Loucy (cell line): ENCODE measurements at regions not wholly inside any gene's neighbourhood (a gene's known extent, or its start where the extent isn't known, plus 50 kb on each side); places are given as distances from the start of the nearest gene placed in this dataset.

ENCODE experiments used
- H2AFZ ChIP-seq: fragments of 200-600 bp; sonication (generic); 2 replicates; pipeline ENCODE4 v1.6.0; 2016; ENCODE audit warnings: antibody characterized with exemption, mild to moderate bottlenecking, low read length, moderate library complexity
- H3F3A ChIP-seq: fragments of 200-600 bp; 2 replicates; pipeline ENCODE4 v1.6.0; 2016; ENCODE audit warnings: antibody characterized with exemption, low read depth, mild to moderate bottlenecking
- H3K27me3 ChIP-seq: fragments of 200-600 bp; sonication (generic); 2 replicates; pipeline ENCODE4 v1.6.1; 2014; ENCODE audit warnings: low read length, mild to moderate bottlenecking; ENCODE audit not compliant: insufficient read depth, poor library complexity, severe bottlenecking
- H3K36me3 ChIP-seq: fragments of 200-600 bp; sonication (generic); 2 replicates; pipeline ENCODE4 v1.6.1; 2016; ENCODE audit warnings: low read length; ENCODE audit not compliant: insufficient read depth
- H3K4me1 ChIP-seq: fragments of 200-600 bp; sonication (generic); 2 replicates; pipeline ENCODE4 v1.5.1; 2014; ENCODE audit warnings: low read length, mild to moderate bottlenecking; ENCODE audit not compliant: insufficient read depth, poor library complexity, severe bottlenecking
- H3K4me2 ChIP-seq: fragments of 200-600 bp; sonication (generic); 2 replicates; pipeline ENCODE4 v1.6.0; 2014; ENCODE audit warnings: antibody characterized with exemption, low read length, low read depth, mild to moderate bottlenecking; ENCODE audit not compliant: poor library complexity, severe bottlenecking
- H3K4me3 ChIP-seq: fragments of 200-600 bp; sonication (generic); 2 replicates; pipeline ENCODE4 v1.5.1; 2014; ENCODE audit warnings: low read length, mild to moderate bottlenecking, mixed read lengths; ENCODE audit not compliant: poor library complexity, severe bottlenecking
- H3K79me2 ChIP-seq: fragments of 200-600 bp; sonication (generic); 2 replicates; pipeline ENCODE4 v1.6.1; 2014; ENCODE audit warnings: low read length; ENCODE audit not compliant: insufficient read depth
- H3K9ac ChIP-seq: fragments of 200-600 bp; sonication (generic); 2 replicates; pipeline ENCODE4 v1.6.0; 2014; ENCODE audit warnings: mild to moderate bottlenecking, low read depth, low read length, moderate library complexity; ENCODE audit not compliant: poor library complexity, severe bottlenecking
- H3K9me2 ChIP-seq: fragments of 200-600 bp; sonication (generic); replicated peaks from 2 replicates; pipeline ENCODE4 v1.6.1; 2016; ENCODE audit warnings: low read depth, low read length, mixed read lengths
- H3K9me3 ChIP-seq: fragments of 200-600 bp; sonication (generic); 2 replicates; pipeline ENCODE4 v1.6.1; 2014; ENCODE audit warnings: mild to moderate bottlenecking, antibody characterized with exemption, low read length, low read depth; ENCODE audit not compliant: insufficient read depth
- H4K20me1 ChIP-seq: fragments of 200-600 bp; sonication (generic); 2 replicates; pipeline ENCODE4 v1.6.0; 2014; ENCODE audit warnings: antibody characterized with exemption, low read length, mild to moderate bottlenecking; ENCODE audit not compliant: insufficient read depth, poor library complexity, severe bottlenecking
- CTCF ChIP-seq: fragments of 200-600 bp; sonication (generic); conservative IDR thresholded peaks from 2 replicates; pipeline ENCODE4 v1.5.1; 2014; ENCODE audit warnings: mild to moderate bottlenecking, antibody characterized with exemption, low read length
- EZH2phosphoT487 ChIP-seq: fragments of 200-600 bp; IDR thresholded peaks from 2 replicates; pipeline ENCODE4 v1.6.1; 2018; ENCODE audit warnings: antibody characterized with exemption, mild to moderate bottlenecking, moderate library complexity, borderline replicate concordance

- Histone ChIP-seq H3F3A (no peaks in the 10 kb centered on the region), H3K9me2 (no peaks in the 10 kb centered on the region), H3K79me2 (no peaks in the 10 kb centered on the region), H3K9me3 (no peaks in the 10 kb centered on the region), H3K9ac (no peak overlapping the region), H3K4me2 (no peak overlapping the region), H3K4me1 (peaks cover 3% of the 10 kb centered on the region), H3K4me3 (no peak overlapping the region), H3K36me3 (no peaks in the 10 kb centered on the region), H4K20me1 (no peaks in the 10 kb centered on the region), H3K27me3 (no peaks in the 10 kb centered on the region), H2AFZ (no peak overlapping the region)
- no peak for TF ChIP-seq EZH2phosphoT487
- no peak for TF ChIP-seq CTCF
Observed at GRCh38 chr7:25584112-25584938, 356.0 kb upstream of the NPVF start.

- H3K27me3 ChIP-seq: no peaks in the 10 kb centered on the region
- H3K4me1 ChIP-seq: no peaks in the 10 kb centered on the region
- TF ChIP-seq CTCF (no peak), EZH2phosphoT487 (no peak)
- no peaks in the 10 kb centered on the region for H4K20me1 ChIP-seq
- no peak overlapping the region for H3K9ac ChIP-seq
- H3F3A ChIP-seq: no peaks in the 10 kb centered on the region
- H3K36me3 ChIP-seq: no peaks in the 10 kb centered on the region
- H2AFZ ChIP-seq: no peak overlapping the region
- no peaks in the 10 kb centered on the region for H3K79me2 ChIP-seq
- H3K4me3 ChIP-seq: no peak overlapping the region
- H3K9me3 ChIP-seq: no peaks in the 10 kb centered on the region
- H3K4me2 ChIP-seq: no peak overlapping the region
- H3K9me2 ChIP-seq: no peaks in the 10 kb centered on the region
Observed at GRCh38 chr7:25586513-25586912, 358.2 kb upstream of the NPVF start.

- H3K9ac ChIP-seq: no peak overlapping the region
- no peaks in the 10 kb centered on the region for H4K20me1 ChIP-seq
- no peaks in the 10 kb centered on the region for H3K79me2 ChIP-seq
- H3K4me3 ChIP-seq: no peak overlapping the region
- H3K9me3 ChIP-seq: no peaks in the 10 kb centered on the region
- no peaks in the 10 kb centered on the region for H3F3A ChIP-seq
- H3K4me1 ChIP-seq: no peaks in the 10 kb centered on the region
- H3K9me2 ChIP-seq: no peaks in the 10 kb centered on the region
- H3K27me3 ChIP-seq: no peaks in the 10 kb centered on the region
- H3K4me2 ChIP-seq: no peak overlapping the region
- TF ChIP-seq CTCF: no peak
- TF ChIP-seq EZH2phosphoT487: no peak
- no peak overlapping the region for H2AFZ ChIP-seq
- no peaks in the 10 kb centered on the region for H3K36me3 ChIP-seq
Observed at GRCh38 chr7:25594122-25594521, 365.8 kb upstream of the NPVF start.
